ELF-1 (cell line): ENCODE measurements at regions not wholly inside any gene's neighbourhood (a gene's known extent, or its start where the extent isn't known, plus 50 kb on each side); places are given as distances from the start of the nearest gene placed in this dataset.
A peak's percentile ranks its signal among the peaks of the same experiment; 100 is the strongest.
"Not testable (repeated sequence)": the region's sequence is repeated elsewhere in the genome, so short reads cannot be mapped to it uniquely, and the experiment has no call there.

Experiments
- DNase-seq: peaks from one replicate; pipeline ENCODE4 v3.0.0-alpha.2; 2016; ENCODE audit warnings: low read depth, low spot score

DNA sequence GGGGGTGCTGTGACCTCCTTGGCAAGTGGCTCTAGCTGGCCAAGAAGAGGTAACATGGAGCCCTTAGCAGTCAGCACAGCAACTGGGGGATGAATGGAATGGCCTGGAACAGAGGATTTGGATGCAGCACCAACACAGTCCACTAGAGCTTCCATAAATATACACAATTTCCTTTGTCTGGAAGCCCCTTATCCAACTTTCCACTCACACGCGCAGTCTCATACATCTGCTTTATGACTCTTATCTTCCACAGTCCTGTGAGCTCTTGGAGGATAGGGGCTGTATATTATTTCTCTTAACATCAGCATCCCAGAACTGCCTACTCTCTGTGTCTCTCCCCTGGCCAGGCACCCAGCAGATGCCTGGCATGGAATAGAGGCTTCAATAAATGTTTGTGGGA is 235.6 kb upstream of the MAF start:
- DNase-seq: no peak

- no peak for DNase-seq
These were observed 234.7 kb upstream of the MAF start for GRCh38 chr16:79835194-79835593.

- DNase-seq: no peak
These were observed 234.2 kb upstream of the MAF start for GRCh38 chr16:79834720-79835119.

GRCh38 chr16:79834003-79834402 is 233.5 kb upstream of the MAF start:
- not testable (repeated sequence) for DNase-seq

- DNase-seq: no peak
These were observed 233.0 kb upstream of the MAF start for GRCh38 chr16:79833559-79833958.

DNA sequence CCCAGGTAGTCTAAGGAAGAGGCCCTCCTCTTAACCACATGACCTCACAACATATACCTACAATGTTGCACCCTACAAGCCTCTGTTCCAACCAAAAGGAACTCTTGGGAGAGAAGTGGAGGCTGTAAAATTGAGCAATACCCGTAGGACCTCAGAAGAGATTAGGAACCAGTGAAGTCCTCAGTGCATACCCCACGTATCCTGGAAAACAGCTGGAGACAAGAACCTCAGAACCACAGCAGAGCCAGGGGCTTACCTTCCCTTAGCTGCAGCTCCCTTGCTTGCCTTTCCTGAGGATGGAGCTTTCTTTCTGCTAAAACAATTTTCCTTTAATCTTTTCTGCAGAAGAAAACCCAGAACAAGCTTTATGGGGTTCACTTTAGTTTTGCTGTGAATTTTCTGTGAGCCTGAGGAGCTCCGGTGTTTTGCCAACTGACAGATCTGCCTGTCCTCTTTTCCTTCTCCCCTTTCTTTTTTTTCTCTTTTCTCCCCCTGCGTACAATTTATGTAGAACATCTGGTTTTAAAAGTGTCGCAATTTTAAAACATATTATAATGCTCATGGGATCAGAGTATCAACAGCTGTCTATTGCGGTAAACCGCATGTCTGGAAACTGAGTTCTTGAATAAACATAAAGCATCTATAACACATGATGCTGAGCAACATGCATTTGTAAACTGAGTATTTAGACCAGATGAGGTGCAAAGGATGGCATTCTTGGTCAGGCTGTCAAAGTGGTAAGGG is 226.4 kb upstream of the MAF start:
- no peak for DNase-seq

DNA sequence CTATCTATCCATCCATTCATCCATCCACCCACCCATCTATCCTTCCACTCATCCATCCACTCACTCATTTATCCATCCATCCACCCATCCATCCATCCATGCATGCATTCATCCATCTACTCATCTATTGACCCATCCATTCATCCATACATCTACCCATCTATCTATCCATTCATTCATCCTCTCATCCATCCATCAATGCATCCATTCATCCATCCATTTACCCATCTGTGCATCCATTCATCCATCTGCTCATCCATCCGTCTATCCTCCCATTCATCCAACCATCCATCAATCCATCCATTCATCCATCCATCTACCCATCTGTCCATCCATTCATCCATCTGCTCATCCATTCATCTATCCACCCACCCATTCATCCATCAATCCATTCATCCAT is 224.5 kb upstream of the MAF start:
- DNase-seq: no peak

DNA sequence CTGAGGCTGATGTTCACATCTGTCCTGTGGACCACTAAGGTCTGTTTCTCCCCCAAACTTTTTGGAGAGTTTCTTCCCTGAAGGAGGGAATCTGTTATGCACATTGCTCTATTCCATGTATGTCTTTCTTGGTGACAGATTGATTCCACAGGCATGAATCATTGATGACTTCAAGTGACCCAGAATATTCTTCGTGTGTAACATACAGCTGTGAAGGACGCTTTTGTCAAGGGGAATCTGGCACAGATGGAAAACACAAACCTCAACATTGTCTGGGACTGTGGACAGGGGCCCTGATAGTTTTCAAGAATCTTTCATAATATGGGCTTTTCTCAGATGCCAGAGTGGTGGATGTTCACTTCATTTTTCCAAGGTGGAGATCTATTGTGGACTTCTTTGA is 223.1 kb upstream of the MAF start:
- no peak for DNase-seq

GRCh38 chr16:79821911-79822310 is 221.4 kb upstream of the MAF start:
- DNase-seq: no peak

DNA sequence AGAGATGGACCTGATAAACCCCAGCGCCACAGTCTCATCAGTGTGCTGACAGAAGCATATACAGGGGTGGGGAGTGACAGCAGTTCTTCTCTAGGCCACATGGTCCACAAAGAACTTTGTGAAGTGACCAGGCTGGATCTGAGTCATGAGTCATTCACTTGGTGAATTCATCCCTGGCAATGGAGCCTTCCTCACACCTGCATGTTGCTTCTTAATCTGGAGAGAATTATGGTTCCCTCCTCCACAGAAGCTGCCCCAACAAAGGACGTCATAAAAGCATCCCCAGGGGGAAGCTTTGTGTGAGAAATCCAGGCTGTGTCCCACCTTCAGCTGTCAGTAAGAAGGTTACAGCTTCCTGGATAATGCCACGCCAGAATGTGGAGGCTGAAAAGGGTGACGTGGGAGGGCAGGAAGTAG is 215.6 kb upstream of the MAF start:
- no peak for DNase-seq

DNA sequence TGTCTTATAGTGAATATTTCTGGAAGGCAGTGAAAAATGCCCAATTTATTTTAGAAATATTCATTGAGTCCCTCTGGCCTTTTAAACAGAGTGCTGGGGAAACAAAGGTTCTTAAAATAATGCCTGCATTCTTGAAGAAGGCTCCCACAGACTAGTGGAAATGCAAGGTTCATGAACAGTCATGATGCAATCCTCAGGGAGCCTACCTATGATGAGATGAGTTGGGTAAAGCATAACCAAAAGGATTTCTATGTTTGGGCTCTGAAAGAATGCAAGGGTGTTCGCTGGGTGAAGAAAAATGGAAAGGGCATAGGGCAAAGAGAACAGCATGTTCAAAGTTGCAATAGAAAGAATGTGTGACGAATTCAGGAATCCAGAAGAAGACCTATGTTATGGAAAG is 214.5 kb upstream of the MAF start:
- DNase-seq: no peak

GRCh38 chr16:79814124-79814523 is 213.6 kb upstream of the MAF start:
- DNase-seq: no peak

- DNase-seq: no peak
These were observed 211.0 kb upstream of the MAF start for GRCh38 chr16:79811541-79811940.

DNA sequence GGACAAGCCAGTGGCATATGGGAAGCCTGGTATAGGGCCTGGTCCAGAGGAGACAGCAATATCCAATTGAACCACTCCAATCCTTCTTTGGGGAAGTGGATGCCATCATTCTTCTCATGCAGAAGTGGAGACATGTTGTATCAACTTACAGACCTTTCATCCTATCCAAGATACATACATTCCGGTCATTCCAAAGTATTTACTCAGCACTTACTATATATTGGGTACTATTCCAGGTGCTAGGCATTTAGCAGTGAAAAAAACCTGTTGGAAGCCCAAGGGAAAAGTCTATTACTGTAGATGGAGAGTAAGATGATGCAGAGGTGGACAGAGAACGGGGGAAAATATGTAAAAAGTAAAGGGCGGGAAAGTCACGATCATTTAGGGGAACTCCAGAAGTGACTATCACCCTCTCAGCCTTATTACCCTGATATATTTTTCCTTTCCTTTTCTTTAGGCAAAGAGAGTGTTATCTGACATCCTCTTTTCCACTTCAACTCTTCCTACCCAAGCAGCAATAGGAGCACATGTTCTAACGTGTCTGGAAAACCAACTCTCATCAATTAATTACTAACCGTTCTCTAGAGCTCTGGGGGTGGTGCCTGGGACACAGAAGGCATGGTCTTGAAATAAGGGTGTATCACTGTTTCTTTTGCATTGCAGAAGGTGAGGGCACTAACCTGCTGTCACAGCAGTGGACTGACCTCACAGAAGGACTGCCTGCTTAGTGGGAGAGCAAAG is 210.1 kb upstream of the MAF start:
- DNase-seq: no peak

DNA sequence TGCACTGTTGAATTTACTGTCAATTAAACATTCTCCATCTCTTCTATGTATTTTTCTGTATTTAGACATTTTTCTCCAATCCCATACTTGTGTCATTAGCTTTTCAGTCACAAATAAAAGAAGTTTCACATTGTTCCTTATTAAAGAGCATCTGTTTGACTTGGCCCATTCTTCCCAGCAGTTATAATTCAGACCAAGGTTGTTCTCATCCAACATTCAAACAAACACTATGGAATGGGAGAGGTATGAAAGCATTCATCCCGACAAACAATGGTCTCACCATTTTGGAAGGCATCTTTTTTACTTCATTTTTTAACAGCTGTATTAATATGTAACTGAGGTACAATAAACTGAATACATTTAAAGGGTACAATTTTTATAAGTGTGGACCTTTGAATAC is 208.8 kb upstream of the MAF start:
- no peak for DNase-seq

DNA sequence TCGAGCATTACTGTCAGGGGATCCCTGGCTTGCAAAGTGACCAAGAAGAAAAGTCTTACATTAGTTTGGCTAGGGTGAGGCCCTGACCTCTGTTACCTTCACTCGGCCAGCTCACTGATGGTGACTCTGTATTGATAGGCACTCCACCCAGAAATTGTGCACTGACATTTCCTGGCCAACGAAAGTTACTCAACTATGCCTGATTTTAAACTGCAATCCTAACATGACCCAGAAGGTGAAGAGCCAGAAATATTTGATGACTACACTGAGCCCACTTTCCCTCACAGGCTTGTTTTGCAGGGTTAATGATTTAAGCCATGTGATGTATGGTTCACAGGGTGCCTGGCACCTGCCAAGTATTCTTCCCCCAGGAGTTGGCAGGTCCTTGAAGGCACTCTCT is 208.2 kb upstream of the MAF start:
- DNase-seq: no peak

DNA sequence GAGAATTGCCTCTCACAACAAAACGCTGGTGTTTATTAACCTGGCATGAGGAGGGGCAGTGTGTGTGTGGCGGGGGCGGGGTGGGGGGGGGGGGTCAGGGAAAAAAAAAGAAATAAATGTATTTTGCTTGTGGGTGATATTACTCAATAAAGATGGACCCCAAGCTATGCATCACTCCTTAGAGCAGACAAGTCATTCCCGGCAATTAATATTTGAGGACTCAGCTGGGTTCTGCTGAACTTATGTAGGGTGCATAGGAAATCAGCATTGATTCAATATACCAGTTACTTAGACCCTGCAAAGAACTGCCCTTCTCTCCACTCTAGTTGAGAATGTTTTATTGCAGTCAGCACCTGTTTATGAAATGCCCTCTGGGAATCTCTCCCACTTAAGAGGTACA is 206.2 kb upstream of the MAF start:
- DNase-seq: no peak

GRCh38 chr16:79805621-79806020 is 205.1 kb upstream of the MAF start:
- DNase-seq: peak; percentile 20

DNA sequence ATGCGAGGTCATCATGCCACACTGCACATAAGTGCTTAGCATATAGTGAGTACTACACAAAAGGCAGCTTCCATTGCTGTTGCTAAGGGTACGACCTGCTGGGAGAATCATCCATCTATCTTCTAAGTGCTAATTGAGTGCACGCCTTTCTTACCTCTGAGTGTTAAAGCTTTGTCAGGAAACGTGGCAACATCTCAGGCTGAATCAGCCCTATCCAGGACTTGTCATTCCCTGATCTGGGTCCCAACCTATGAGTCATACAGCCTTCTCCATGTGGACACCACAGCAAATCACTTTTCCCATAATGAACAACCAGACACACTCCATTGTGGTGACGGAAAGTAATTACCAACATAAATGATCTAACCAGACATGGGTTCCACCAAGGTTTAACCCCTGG is 201.1 kb upstream of the MAF start:
- no peak for DNase-seq

GRCh38 chr16:79800016-79800608 is 199.6 kb upstream of the MAF start:
- no peak for DNase-seq

GRCh38 chr16:79798416-79799053 is 198.0 kb upstream of the MAF start:
- DNase-seq: no peak

DNA sequence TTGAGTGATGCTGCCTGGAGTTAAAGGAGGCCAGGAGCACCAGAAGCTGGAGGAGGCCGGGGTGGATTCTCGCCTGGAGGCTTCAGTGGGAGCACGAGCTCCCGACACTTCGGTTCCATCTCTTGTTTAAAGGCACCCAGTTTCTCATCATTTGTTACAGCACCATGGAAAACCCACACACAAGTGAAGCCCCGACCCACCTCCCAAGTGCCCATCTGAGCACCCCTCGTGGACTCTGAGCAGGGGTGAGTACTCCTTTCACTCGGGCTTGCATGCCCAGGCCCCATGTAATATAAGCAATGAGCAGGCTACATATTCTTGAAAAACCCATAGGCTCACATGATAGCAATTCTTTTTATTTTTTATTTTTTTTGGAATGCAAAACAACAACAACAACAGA is 196.9 kb upstream of the MAF start:
- no peak for DNase-seq

DNA sequence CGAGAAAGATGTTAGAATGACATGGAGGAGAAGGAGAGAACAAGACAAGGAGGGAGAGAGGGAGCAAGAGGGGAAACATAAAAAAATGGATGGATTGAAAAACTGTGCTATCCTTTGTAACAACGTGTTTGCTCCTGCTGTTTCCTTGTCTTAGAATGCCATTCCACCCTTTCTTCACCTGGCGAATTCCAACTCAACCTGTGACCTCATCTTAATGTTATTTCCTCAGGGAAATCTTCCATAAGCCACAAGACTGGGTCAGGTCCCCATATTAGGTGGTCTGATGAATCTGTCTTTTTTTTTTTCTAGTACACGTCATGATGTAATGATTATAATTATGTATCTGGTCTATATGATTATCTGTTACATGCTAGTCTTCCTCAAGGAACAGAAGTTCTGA is 195.0 kb upstream of the MAF start:
- DNase-seq: no peak
